Activated CD4-positive, alpha-beta T cell treated with anti-CD3 and anti-CD28 coated beads for 36 hours (primary cell): ENCODE measurements at regions not wholly inside any gene's neighbourhood (a gene's known extent, or its start where the extent isn't known, plus 50 kb on each side); places are given as distances from the start of the nearest gene placed in this dataset.

Experiments
- ATAC-seq: fragments of 200-7000 bp; cut with Tn5 transposase; one replicate; pipeline ENCODE4 v1.10.0; 2021; ENCODE audit warnings: mild to moderate bottlenecking, moderate library complexity
- CTCF ChIA-PET: fragments of 350-600 bp; sonication (Branson Sonifier 250); formaldehyde crosslinking; loops from one replicate; lab custom pipeline; 2021; ENCODE audit warnings: antibody characterized with exemption; lab: Charles Lee
- POLR2A ChIA-PET: fragments of 350-600 bp; sonication (Branson Sonifier 250); formaldehyde crosslinking; loops from one replicate; lab custom pipeline; 2021; ENCODE audit warnings: antibody characterized with exemption, inconsistent platforms; lab: Charles Lee
- DNase-seq: peaks from one replicate; pipeline ENCODE4 v3.0.0-alpha.2; 2020
- H3K27ac Mint-ChIP-seq: one replicate; pipeline ENCODE4 v1.8.0; 2021; ENCODE audit warnings: mixed read lengths
- H3K27me3 Mint-ChIP-seq: one replicate; pipeline ENCODE4 v1.8.0; 2021; ENCODE audit warnings: mixed read lengths
- H3K36me3 Mint-ChIP-seq: one replicate; pipeline ENCODE4 v1.8.0; 2021; ENCODE audit warnings: low read depth, mixed read lengths
- H3K4me1 Mint-ChIP-seq: one replicate; pipeline ENCODE4 v1.8.0; 2021; ENCODE audit warnings: mixed read lengths
- H3K4me3 Mint-ChIP-seq: one replicate; pipeline ENCODE4 v1.8.0; 2021; ENCODE audit warnings: mild to moderate bottlenecking, moderate library complexity, mixed read lengths
- H3K9me3 Mint-ChIP-seq: one replicate; pipeline ENCODE4 v1.8.0; 2021; ENCODE audit warnings: low read depth, mixed read lengths
- intact Hi-C, 2 experiments: fragments of 100-400 bp; cut with DNase I in 1 of 2; cut with micrococcal nuclease in 1 of 2; formaldehyde crosslinking; loops; one replicate each; pipeline versions ENCODE4 v1.14.2 to v1.15.1; 2022 to 2024; cut with DNase I, micrococcal nuclease

DNA sequence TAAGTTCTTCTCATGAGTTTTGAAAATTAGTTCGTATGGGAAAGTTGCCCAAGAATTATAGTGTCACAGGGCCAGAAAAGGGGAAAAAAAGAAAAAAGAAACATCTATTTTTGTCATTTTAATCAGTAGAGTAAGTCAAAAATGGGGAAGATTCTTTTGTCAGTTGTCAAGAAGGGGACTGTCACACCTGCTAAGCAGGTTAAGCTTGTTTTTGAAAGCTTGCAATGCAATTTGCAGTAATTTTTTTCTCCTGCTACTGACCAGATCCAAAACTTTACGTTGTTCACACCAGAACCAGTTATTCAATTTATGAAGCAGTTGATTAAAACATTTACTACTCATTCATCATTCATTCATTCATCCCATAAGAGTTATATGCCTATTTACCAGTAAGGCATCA, 171.4 kb downstream of the SOX4 start:
- no peak overlapping the region for H3K4me3 Mint-ChIP-seq
- H3K4me1 Mint-ChIP-seq, result no peaks in the 10 kb centered on the region
- intact Hi-C loops, result no loop called here
- ATAC-seq (no peak), DNase-seq (no peak)
- ChIA-PET POLR2A (no interaction called here), CTCF (no interaction called here)
- H3K36me3 Mint-ChIP-seq, result no peaks in the 10 kb centered on the region
- H3K9me3 Mint-ChIP-seq, result no peaks in the 10 kb centered on the region
- peaks cover 4% of the 10 kb centered on the region for H3K27me3 Mint-ChIP-seq
- no peak overlapping the region for H3K27ac Mint-ChIP-seq

GRCh38 chr6:21767891-21768648, 174.5 kb downstream of the SOX4 start:
- POLR2A ChIA-PET, result no interaction called here
- H3K27ac Mint-ChIP-seq, result no peak overlapping the region
- intact Hi-C loops, result no loop called here
- ATAC-seq (no peak), DNase-seq (no peak)
- H3K4me1 Mint-ChIP-seq, result no peaks in the 10 kb centered on the region
- H3K36me3 Mint-ChIP-seq, result no peaks in the 10 kb centered on the region
- peaks cover 4% of the 10 kb centered on the region for H3K27me3 Mint-ChIP-seq
- H3K9me3 Mint-ChIP-seq, result no peaks in the 10 kb centered on the region
- CTCF ChIA-PET, result no interaction called here
- no peak overlapping the region for H3K4me3 Mint-ChIP-seq

DNA sequence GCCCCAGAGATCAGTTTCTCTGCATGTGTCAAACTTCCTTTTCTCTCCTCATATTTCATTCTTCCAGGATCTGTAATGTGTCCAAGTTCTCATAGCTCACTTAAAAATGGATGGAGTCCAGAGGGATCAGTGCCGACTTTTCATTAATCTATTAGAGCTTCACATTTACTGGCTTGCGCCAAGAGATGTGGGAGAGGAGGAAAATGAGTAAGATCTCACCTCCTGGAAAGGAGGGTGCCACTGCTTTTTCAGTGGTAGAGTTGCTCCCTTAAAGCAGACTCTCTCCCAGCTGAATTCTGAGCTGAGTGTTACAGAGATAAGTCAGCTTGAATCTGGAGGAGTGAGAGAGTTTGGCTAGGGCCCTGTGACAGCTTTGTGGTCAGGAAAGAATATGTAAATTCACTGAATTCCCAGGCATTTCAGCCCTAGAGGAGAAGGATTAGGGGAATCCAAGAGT, 175.9 kb downstream of the SOX4 start:
- Mint-ChIP-seq H3K4me3 (no peak overlapping the region), H3K27ac (no peak overlapping the region), H3K9me3 (no peaks in the 10 kb centered on the region), H3K4me1 (no peaks in the 10 kb centered on the region), H3K27me3 (peaks cover 4% of the 10 kb centered on the region), H3K36me3 (no peaks in the 10 kb centered on the region)
- ChIA-PET CTCF (interaction anchor here (0.6 kb wide), 2 partner anchors 52 to 58 kb away, joined by 3 read pairs; no protein-coding TSS in a partner anchor), POLR2A (no interaction called here)
- intact Hi-C loops, result no loop called here
- ATAC-seq (no peak), DNase-seq (no peak)

DNA sequence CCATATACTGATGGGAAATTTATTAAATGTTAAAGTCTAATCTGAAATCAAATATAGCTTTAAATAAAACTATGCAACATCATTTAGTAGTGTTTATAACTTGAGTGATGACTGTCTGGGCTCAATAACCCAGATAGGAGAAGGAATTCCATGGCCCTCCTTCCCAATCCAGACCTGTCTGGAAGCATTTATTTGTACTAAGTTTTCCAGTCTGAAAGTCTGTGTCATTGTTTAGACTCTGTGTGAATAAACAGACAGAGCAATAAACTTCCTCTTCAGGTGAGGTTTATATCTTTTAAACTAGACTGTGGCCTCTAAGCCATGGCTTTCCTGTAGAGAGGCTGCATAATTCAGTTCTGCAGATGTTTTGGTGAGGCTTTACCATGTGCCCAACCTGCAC, 176.4 kb downstream of the SOX4 start:
- Mint-ChIP-seq H3K27me3 (peaks cover 4% of the 10 kb centered on the region), H3K36me3 (no peaks in the 10 kb centered on the region), H3K27ac (no peak overlapping the region), H3K9me3 (no peaks in the 10 kb centered on the region), H3K4me3 (no peak overlapping the region), H3K4me1 (no peaks in the 10 kb centered on the region)
- intact Hi-C loops, result no loop called here
- ChIA-PET CTCF (interaction anchor here (0.6 kb wide), 2 partner anchors 52 to 57 kb away, joined by 3 read pairs; no protein-coding TSS in a partner anchor), POLR2A (no interaction called here)
- DNase-seq (no peak), ATAC-seq (no peak)

DNA sequence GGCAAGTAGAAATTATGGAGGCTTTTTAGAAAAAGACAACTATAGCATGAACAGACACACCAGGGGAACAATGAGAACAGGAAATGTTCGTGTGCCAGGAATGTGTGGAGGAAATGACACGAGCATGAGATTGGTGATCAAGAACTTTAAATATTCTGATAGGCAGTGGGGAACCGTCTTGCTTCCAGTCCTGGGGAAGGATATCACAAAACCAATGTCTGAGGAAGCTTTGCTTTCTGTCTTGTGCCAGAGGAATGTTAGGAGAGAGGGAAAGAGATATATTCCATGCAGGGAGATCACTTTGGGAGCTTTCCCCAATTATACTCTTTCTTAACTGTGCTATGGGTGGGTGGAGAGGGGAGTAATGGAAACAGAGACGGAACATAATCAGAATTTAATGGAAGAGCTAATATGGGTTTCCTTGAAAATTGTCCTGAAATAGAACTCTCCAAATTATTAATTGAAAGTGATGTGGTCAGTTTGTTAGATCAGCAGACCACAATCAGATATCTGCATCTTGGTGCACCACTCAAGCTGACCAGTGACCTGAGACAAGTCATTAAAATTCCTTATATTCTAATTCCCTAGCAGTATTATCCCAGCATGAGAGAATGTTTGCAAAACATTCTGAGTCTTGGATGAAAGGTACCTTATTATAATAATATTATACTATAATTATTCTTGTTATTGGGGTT, 178.2 kb downstream of the SOX4 start:
- no peaks in the 10 kb centered on the region for H3K9me3 Mint-ChIP-seq
- intact Hi-C loops, result no loop called here
- CTCF ChIA-PET, result no interaction called here
- no peaks in the 10 kb centered on the region for H3K36me3 Mint-ChIP-seq
- no peak overlapping the region for H3K4me3 Mint-ChIP-seq
- peaks cover 3% of the 10 kb centered on the region for H3K27me3 Mint-ChIP-seq
- DNase-seq (no peak), ATAC-seq (no peak)
- POLR2A ChIA-PET, result no interaction called here
- no peaks in the 10 kb centered on the region for H3K4me1 Mint-ChIP-seq
- no peak overlapping the region for H3K27ac Mint-ChIP-seq

DNA sequence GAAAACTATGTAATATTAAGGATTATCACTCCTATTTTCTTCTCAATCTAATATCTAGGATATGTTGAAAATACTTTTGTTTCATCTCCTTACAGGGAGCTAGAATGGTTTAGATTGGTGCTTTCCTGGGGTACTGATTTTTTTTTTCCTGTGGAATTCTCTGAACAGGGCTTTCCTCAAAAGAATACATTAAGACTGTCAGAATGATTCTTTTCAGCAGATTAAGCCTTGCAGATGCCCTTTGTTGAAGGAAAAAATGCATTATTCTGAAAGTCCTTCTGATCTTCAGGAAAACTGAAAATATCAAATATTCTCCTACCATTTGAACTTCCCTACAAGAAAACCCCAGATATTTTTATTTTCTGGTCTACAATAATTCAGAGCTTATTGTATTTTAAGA, 178.9 kb downstream of the SOX4 start:
- DNase-seq (no peak), ATAC-seq (no peak)
- Mint-ChIP-seq H3K27ac (no peak overlapping the region), H3K27me3 (peaks cover 3% of the 10 kb centered on the region), H3K9me3 (no peaks in the 10 kb centered on the region), H3K36me3 (no peaks in the 10 kb centered on the region), H3K4me3 (no peak overlapping the region), H3K4me1 (no peaks in the 10 kb centered on the region)
- ChIA-PET CTCF (no interaction called here), POLR2A (no interaction called here)
- intact Hi-C loops, result no loop called here

DNA sequence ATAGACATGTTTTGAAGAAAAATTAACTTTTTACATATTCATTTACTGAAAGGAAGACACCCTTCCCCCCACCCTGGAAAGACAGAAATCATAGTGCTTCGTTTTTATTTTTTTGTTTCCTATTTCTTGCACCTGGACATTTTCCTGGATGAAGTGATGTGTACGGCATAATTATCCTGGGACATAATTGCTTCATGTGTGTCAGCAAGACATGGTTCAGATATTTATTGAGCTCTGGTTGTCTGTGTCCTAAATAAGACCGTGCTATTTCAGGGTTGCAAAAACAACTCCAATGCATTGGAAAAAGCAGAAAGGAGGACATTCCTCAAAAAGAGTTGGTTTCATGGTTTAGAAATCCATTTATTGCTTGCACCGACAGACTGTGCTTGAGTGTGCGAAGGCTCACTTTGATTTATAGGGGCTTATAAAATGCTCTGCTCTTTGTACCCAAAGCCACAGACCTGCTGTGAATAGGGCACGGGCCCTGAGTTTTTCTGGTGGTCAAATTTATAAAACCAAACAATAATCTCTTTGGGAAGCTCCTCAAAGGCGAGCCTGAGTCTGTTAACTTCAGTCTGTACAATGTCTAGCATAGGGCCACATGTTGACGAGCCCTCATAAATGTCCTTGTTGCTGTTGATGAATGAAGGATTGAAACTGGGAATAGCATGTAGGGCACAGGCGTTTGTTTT, 179.5 kb downstream of the SOX4 start:
- intact Hi-C loops, result no loop called here
- CTCF ChIA-PET, result no interaction called here
- ATAC-seq, result no peak
- Mint-ChIP-seq H3K9me3 (no peaks in the 10 kb centered on the region), H3K36me3 (no peaks in the 10 kb centered on the region), H3K4me1 (no peaks in the 10 kb centered on the region), H3K27me3 (peaks cover 3% of the 10 kb centered on the region), H3K4me3 (no peak overlapping the region), H3K27ac (no peak overlapping the region)
- no peak for DNase-seq
- POLR2A ChIA-PET, result no interaction called here

- Mint-ChIP-seq H3K36me3 (no peaks in the 10 kb centered on the region), H3K4me3 (no peak overlapping the region), H3K27ac (no peak overlapping the region), H3K27me3 (peaks cover 3% of the 10 kb centered on the region), H3K4me1 (no peaks in the 10 kb centered on the region), H3K9me3 (no peaks in the 10 kb centered on the region)
- ATAC-seq (no peak), DNase-seq (no peak)
- ChIA-PET POLR2A (no interaction called here), CTCF (interaction anchor here (0.6 kb wide), 1 partner anchor 51 kb away, joined by 4 read pairs; no protein-coding TSS in a partner anchor)
- intact Hi-C loops, result no loop called here
These were observed 180.0 kb downstream of the SOX4 start for GRCh38 chr6:21773576-21773968.

GRCh38 chr6:21777846-21778245, 184.3 kb downstream of the SOX4 start:
- no peak overlapping the region for H3K27ac Mint-ChIP-seq
- ATAC-seq (no peak), DNase-seq (no peak)
- no peaks in the 10 kb centered on the region for H3K9me3 Mint-ChIP-seq
- ChIA-PET POLR2A (no interaction called here), CTCF (no interaction called here)
- H3K27me3 Mint-ChIP-seq, result no peaks in the 10 kb centered on the region
- no peaks in the 10 kb centered on the region for H3K4me1 Mint-ChIP-seq
- intact Hi-C loops, result no loop called here
- H3K36me3 Mint-ChIP-seq, result no peaks in the 10 kb centered on the region
- H3K4me3 Mint-ChIP-seq, result no peak overlapping the region

DNA sequence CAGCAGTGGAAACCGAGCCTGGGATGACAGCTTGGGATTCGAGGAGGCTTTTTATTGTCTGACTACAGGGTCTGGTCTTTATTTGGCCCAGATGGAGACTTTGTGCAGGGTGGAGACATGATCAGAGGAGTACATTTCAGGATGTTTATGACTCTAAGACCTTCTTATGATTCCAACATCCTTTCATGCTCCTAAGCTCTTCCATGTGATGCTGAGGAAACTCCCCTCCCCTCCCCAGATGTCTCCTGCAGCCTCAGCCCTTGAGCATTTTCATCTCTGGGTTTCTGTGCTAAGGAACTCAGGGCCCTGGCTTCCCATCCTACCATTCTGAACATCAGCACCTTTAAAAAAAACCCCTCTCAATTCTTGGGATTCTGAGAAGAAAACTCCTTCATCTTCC, 186.6 kb downstream of the SOX4 start:
- H3K9me3 Mint-ChIP-seq, result no peaks in the 10 kb centered on the region

DNA sequence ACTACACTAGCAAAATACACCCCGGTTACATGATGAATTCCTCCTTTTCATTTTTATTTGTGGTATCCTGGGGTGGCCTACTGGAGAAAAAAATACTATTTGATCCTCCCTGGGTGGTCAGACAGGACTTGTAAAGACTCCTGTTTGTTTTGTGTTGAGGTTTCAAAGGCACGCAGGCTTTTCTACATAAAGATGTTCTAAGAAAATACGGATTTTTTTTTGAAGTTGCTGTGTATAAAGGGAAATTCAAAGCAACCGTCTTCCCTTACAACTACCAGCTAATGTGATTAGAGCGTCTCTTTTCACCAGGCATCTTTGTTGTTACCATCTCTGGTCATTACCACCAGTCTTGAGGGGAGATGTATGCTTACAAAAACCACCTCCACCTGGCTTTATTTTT, 187.1 kb downstream of the SOX4 start:
- Mint-ChIP-seq H3K27ac (no peak overlapping the region), H3K4me1 (no peaks in the 10 kb centered on the region), H3K27me3 (no peaks in the 10 kb centered on the region), H3K9me3 (no peaks in the 10 kb centered on the region), H3K4me3 (no peak overlapping the region), H3K36me3 (no peaks in the 10 kb centered on the region)
- ChIA-PET CTCF (interaction anchor here (0.6 kb wide), 1 partner anchor 109 kb away, joined by 4 read pairs; no protein-coding TSS in a partner anchor), POLR2A (no interaction called here)
- intact Hi-C loops, result no loop called here
- DNase-seq, result no peak
- ATAC-seq, result no peak

More for the DNA sequence above, 186.6 kb downstream of the SOX4 start:
- Mint-ChIP-seq H3K27ac (no peak overlapping the region), H3K4me1 (no peaks in the 10 kb centered on the region), H3K4me3 (no peak overlapping the region), H3K27me3 (no peaks in the 10 kb centered on the region), H3K36me3 (no peaks in the 10 kb centered on the region)
- CTCF ChIA-PET, result interaction anchor here (0.6 kb wide), 1 partner anchor 109 kb away, joined by 4 read pairs; no protein-coding TSS in a partner anchor
- ATAC-seq (no peak), DNase-seq (no peak)
- POLR2A ChIA-PET, result no interaction called here
- intact Hi-C loops, result no loop called here
